ENCODE measurements at regions not wholly inside any gene's neighbourhood (a gene's known extent, or its start where the extent isn't known, plus 50 kb on each side); places are given as distances from the start of the nearest gene placed in this dataset.

DNA sequence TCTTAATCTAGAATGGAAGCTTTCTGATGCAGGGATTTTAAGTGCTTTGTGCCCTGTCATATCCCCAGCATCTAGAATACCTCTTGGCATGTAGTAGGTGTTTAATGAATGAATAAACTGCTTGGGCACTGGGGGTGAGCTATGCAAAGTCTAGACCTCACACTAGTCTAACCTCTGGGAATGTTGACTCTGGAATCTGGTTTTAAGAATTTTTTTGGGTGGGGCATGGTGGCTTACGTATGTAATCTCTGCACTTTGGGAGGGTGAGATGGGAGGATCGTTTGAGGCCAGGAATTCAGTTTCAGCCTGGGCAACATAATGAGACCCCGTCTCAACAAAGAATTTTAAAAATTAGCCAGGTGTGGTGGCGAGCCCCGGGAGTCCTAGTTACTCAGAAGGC lies 146.3 kb upstream of the RGMA start (continued):
- TF ChIP-seq TEAD1 (CRISPR knock-in tag; IDR thresholded peaks at IDR 0.05), result no peak
- no peak for TF ChIP-seq TCF7 (CRISPR knock-in tag; IDR thresholded peaks at IDR 0.05; ENCODE audit: low read depth)
- TF ChIP-seq ZNF416 (CRISPR knock-in tag; IDR thresholded peaks at IDR 0.05), result no peak
- TF ChIP-seq CTCF (IDR thresholded peaks at IDR 0.05), result no peak

GRCh38 chr15:93233710-93234109 lies 144.7 kb upstream of the RGMA start:
- Mint-ChIP-seq H3K27me3 (ENCODE audit: low read depth) (peaks cover 4% of the 10 kb centered on the region), H3K9me3 (peaks cover 18% of the 10 kb centered on the region), H3K27ac (no peak overlapping the region), H3K4me3 (no peak overlapping the region), H3K36me3 (no peaks in the 10 kb centered on the region), H3K4me1 (peaks cover 26% of the 10 kb centered on the region)
- ATAC-seq (no peak), DNase-seq (ENCODE audit: low spot score) (no peak)
- ChIA-PET POLR2A (no interaction called here), CTCF (interaction anchor here (0.8 kb wide), 1 partner anchor 12 kb away, joined by 4 read pairs; no protein-coding TSS in a partner anchor)
- TF ChIP-seq GRHL2 (CRISPR knock-in tag; IDR thresholded peaks at IDR 0.05; ENCODE audit: insufficient replicate concordance, severe bottlenecking), result no peak
- TF ChIP-seq ZBTB21 (CRISPR knock-in tag; IDR thresholded peaks at IDR 0.05; ENCODE audit: borderline replicate concordance), result no peak
- TF ChIP-seq ZNF138 (CRISPR knock-in tag; conservative IDR thresholded peaks at IDR 0.05), result no peak
- TF ChIP-seq ETV6 (CRISPR knock-in tag; IDR thresholded peaks at IDR 0.05), result no peak
- no peak for TF ChIP-seq TCF7 (CRISPR knock-in tag; IDR thresholded peaks at IDR 0.05; ENCODE audit: low read depth)
- no peak for TF ChIP-seq PRRX2 (CRISPR knock-in tag; IDR thresholded peaks at IDR 0.05)
- no peak for TF ChIP-seq MYBL2 (CRISPR knock-in tag; IDR thresholded peaks at IDR 0.05)
- TF ChIP-seq ZNF121 (CRISPR knock-in tag; IDR thresholded peaks at IDR 0.05), result no peak
- TF ChIP-seq NFATC4 (CRISPR knock-in tag; IDR thresholded peaks at IDR 0.05), result no peak
- TF ChIP-seq E2F4 (CRISPR knock-in tag; IDR thresholded peaks at IDR 0.05; ENCODE audit: borderline replicate concordance, low read depth), result no peak
- no peak for TF ChIP-seq MXD4 (CRISPR knock-in tag; IDR thresholded peaks at IDR 0.05; ENCODE audit: borderline replicate concordance)
- no peak for TF ChIP-seq ESRRA (CRISPR knock-in tag; IDR thresholded peaks at IDR 0.05; ENCODE audit: borderline replicate concordance)

DNA sequence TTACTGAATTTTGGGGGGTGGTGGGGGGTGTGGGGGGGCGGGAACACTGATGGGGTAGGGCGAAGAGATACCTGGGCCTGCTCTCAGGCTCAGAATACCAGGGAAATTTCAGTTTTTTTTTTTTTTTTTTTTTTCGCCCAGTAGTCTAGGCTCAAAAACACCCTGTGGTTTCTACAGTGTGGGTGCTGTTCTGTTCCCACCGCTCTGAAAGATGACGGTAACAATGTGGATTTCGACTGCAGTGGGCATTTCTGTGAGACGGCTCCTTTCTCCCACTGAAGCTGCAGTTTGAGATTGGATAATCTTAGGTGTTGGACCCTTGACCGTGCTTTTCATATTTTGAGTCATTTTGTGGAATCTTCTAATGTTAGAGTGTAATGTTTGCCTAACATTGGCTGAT lies 143.8 kb upstream of the RGMA start:
- CTCF ChIA-PET, result no interaction called here
- no peak for DNase-seq (ENCODE audit: low spot score)
- Mint-ChIP-seq H3K4me1 (peaks cover 21% of the 10 kb centered on the region), H3K4me3 (no peak overlapping the region), H3K27ac (no peak overlapping the region), H3K27me3 (ENCODE audit: low read depth) (peaks cover 4% of the 10 kb centered on the region; the same call in 1 of the 2 replicates), H3K9me3 (peaks cover 13% of the 10 kb centered on the region), H3K36me3 (no peaks in the 10 kb centered on the region)
- POLR2A ChIA-PET, result no interaction called here
- ATAC-seq, result no peak
- no peak for TF ChIP-seq TEAD4 (CRISPR knock-in tag; IDR thresholded peaks at IDR 0.05)
- TF ChIP-seq TEAD1 (CRISPR knock-in tag; IDR thresholded peaks at IDR 0.05), result no peak
- TF ChIP-seq USF2 (CRISPR knock-in tag; IDR thresholded peaks at IDR 0.05), result no peak
- no peak for TF ChIP-seq CBFB (CRISPR knock-in tag; IDR thresholded peaks at IDR 0.05; ENCODE audit: low read depth)
- TF ChIP-seq FOXP4 (CRISPR knock-in tag; IDR thresholded peaks at IDR 0.05), result no peak
- no peak for TF ChIP-seq FOXJ3 (CRISPR knock-in tag; IDR thresholded peaks at IDR 0.05; ENCODE audit: borderline replicate concordance)
- TF ChIP-seq HMGA2 (CRISPR knock-in tag; IDR thresholded peaks at IDR 0.05), result no peak
- TF ChIP-seq GABPB1 (CRISPR knock-in tag; IDR thresholded peaks at IDR 0.05), result no peak
- TF ChIP-seq, protein P1, sequence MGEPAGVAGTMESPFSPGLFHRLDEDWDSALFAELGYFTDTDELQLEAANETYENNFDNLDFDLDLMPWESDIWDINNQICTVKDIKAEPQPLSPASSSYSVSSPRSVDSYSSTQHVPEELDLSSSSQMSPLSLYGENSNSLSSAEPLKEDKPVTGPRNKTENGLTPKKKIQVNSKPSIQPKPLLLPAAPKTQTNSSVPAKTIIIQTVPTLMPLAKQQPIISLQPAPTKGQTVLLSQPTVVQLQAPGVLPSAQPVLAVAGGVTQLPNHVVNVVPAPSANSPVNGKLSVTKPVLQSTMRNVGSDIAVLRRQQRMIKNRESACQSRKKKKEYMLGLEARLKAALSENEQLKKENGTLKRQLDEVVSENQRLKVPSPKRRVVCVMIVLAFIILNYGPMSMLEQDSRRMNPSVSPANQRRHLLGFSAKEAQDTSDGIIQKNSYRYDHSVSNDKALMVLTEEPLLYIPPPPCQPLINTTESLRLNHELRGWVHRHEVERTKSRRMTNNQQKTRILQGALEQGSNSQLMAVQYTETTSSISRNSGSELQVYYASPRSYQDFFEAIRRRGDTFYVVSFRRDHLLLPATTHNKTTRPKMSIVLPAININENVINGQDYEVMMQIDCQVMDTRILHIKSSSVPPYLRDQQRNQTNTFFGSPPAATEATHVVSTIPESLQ (CRISPR knock-in tag; IDR thresholded peaks at IDR 0.05), result no peak
- no peak for TF ChIP-seq EMX1 (CRISPR knock-in tag; IDR thresholded peaks at IDR 0.05)
- no peak for TF ChIP-seq OVOL2 (CRISPR knock-in tag; IDR thresholded peaks at IDR 0.05; ENCODE audit: borderline replicate concordance)
- no peak for TF ChIP-seq NR2C2 (CRISPR knock-in tag; IDR thresholded peaks at IDR 0.05)
- no peak for TF ChIP-seq CTCF (IDR thresholded peaks at IDR 0.05)
